Smooth muscle cell (in vitro differentiated cells): ENCODE measurements at regions not wholly inside any gene's neighbourhood (a gene's known extent, or its start where the extent isn't known, plus 50 kb on each side); places are given as distances from the start of the nearest gene placed in this dataset.

Source experiments
- DNase-seq: peaks from one replicate; lab custom pipeline; 2025; ENCODE audit not compliant: unreplicated experiment; lab: John Stamatoyannopoulos, UW
- H2AFZ ChIP-seq: fragments of 200-600 bp; sonication (generic); 2 replicates; pipeline ENCODE4 v1.6.0; 2016; ENCODE audit warnings: antibody characterized with exemption, low read depth, mild to moderate bottlenecking
- H3F3A ChIP-seq: fragments of 200-600 bp; sonication (generic); 2 replicates; pipeline ENCODE4 v1.6.0; 2017; ENCODE audit warnings: antibody characterized with exemption, low read depth
- H3K27ac ChIP-seq: fragments of 200-600 bp; sonication (generic); 2 replicates; pipeline ENCODE4 v1.5.1; 2016; ENCODE audit warnings: low read depth, mild to moderate bottlenecking
- H3K27me3 ChIP-seq: fragments of 200-600 bp; sonication (generic); 2 replicates; pipeline ENCODE4 v1.6.1; 2016; ENCODE audit warnings: low read depth, mild to moderate bottlenecking
- H3K36me3 ChIP-seq: fragments of 200-600 bp; sonication (generic); 2 replicates; pipeline ENCODE4 v1.5.1; 2016; ENCODE audit warnings: low read depth
- H3K4me1 ChIP-seq: fragments of 200-600 bp; sonication (generic); 2 replicates; pipeline ENCODE4 v1.5.1; 2016; ENCODE audit warnings: low read depth
- H3K4me2 ChIP-seq: fragments of 200-600 bp; sonication (generic); 2 replicates; pipeline ENCODE4 v1.6.0; 2016; ENCODE audit warnings: mild to moderate bottlenecking
- H3K4me3 ChIP-seq: fragments of 200-600 bp; sonication (generic); 2 replicates; pipeline ENCODE4 v1.5.1; 2016; ENCODE audit warnings: mild to moderate bottlenecking
- H3K79me2 ChIP-seq: fragments of 200-600 bp; sonication (generic); 2 replicates; pipeline ENCODE4 v1.6.0; 2016; ENCODE audit warnings: low read depth, mild to moderate bottlenecking
- H3K9ac ChIP-seq: fragments of 200-600 bp; sonication (generic); 2 replicates; pipeline ENCODE4 v1.6.0; 2016; ENCODE audit warnings: low read depth
- H3K9me3 ChIP-seq: fragments of 200-600 bp; sonication (generic); replicated peaks from 2 replicates; pipeline ENCODE4 v1.5.1; 2016; ENCODE audit warnings: low read depth
- H4K20me1 ChIP-seq: fragments of 200-600 bp; sonication (generic); 2 replicates; pipeline ENCODE4 v1.6.0; 2016; ENCODE audit warnings: low read depth
- WGBS: methylation state at CpG from one replicate; pipeline ENCODE4 v1.1.7; 2016; ENCODE audit warnings: low lambda C conversion rate; 5-methylcytosine and 5-hydroxymethylcytosine counted together
- TF ChIP-seq, protein P1 (sequence below): fragments of 200-600 bp; sonication (generic); IDR thresholded peaks from 2 replicates; pipeline ENCODE4 v1.5.1; 2017; ENCODE audit warnings: borderline replicate concordance, mild to moderate bottlenecking, antibody characterized with exemption; ENCODE audit not compliant: insufficient read depth, poor library complexity, severe bottlenecking

DNA sequence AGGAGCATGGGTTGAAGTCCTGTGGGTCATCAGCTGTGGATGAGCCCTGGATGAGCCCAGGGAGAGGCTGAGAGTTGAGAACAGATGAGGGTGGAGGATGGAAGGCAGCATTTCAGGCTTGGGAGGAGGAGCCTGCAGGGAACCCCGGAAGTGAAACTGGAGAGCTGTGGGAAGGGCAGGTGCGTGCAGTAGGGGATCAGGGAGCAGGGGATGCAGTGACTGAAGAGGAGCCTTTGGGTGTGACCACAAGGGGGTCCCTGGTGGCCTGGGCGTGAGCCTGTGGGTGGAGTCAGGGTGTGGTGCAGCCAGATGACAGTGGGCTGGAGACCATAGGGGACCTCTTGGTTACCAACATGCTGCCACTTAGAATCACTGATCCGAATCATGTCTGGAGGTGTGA, 115.5 kb downstream of the PAPOLA start:
- Histone ChIP-seq H3K4me3 (no peak overlapping the region), H3K79me2 (no peaks in the 10 kb centered on the region), H4K20me1 (no peaks in the 10 kb centered on the region), H3K4me2 (no peak overlapping the region), H3K36me3 (no peaks in the 10 kb centered on the region), H3K27me3 (peaks cover 9% of the 10 kb centered on the region), H3K9ac (no peak overlapping the region), H2AFZ (no peak overlapping the region), H3K9me3 (no peaks in the 10 kb centered on the region), H3K4me1 (no peaks in the 10 kb centered on the region), H3K27ac (no peak overlapping the region), H3F3A (no peaks in the 10 kb centered on the region)
- DNase-seq: no peak
- 87% methylated on average over 4 of the region's 4 CpGs for WGBS
- TF ChIP-seq, protein P1, sequence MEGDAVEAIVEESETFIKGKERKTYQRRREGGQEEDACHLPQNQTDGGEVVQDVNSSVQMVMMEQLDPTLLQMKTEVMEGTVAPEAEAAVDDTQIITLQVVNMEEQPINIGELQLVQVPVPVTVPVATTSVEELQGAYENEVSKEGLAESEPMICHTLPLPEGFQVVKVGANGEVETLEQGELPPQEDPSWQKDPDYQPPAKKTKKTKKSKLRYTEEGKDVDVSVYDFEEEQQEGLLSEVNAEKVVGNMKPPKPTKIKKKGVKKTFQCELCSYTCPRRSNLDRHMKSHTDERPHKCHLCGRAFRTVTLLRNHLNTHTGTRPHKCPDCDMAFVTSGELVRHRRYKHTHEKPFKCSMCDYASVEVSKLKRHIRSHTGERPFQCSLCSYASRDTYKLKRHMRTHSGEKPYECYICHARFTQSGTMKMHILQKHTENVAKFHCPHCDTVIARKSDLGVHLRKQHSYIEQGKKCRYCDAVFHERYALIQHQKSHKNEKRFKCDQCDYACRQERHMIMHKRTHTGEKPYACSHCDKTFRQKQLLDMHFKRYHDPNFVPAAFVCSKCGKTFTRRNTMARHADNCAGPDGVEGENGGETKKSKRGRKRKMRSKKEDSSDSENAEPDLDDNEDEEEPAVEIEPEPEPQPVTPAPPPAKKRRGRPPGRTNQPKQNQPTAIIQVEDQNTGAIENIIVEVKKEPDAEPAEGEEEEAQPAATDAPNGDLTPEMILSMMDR: no peak

DNA sequence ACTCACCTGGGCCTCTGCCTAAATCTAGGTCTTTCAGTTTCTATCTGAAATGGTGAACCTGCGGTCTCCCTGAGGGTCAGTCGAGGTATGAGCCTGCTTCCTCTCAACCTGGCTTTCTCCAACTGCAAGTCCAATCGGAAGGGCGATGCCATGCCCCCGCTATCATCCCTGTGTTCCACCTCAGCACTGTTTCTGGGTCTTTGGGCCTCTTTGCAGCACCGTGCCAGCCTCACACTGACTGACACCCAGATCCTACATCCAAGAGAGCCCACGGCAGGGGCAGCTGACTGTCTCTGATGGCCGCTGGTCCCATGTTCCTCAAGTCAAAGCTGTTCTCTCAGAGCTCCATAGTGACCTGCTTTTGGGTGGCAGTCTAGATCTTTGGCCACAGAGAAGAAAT, 120.7 kb downstream of the PAPOLA start:
- Histone ChIP-seq H3K79me2 (no peaks in the 10 kb centered on the region), H3K4me3 (no peak overlapping the region), H4K20me1 (no peaks in the 10 kb centered on the region), H3K4me1 (no peaks in the 10 kb centered on the region), H3K4me2 (no peak overlapping the region), H2AFZ (no peak overlapping the region), H3K9ac (no peak overlapping the region), H3F3A (no peaks in the 10 kb centered on the region), H3K27me3 (peaks cover 14% of the 10 kb centered on the region), H3K9me3 (no peaks in the 10 kb centered on the region), H3K36me3 (no peaks in the 10 kb centered on the region), H3K27ac (no peak overlapping the region)
- TF ChIP-seq, protein P1: no peak
- WGBS: 85% methylated on average over 8 of the region's 8 CpGs
- no peak for DNase-seq

DNA sequence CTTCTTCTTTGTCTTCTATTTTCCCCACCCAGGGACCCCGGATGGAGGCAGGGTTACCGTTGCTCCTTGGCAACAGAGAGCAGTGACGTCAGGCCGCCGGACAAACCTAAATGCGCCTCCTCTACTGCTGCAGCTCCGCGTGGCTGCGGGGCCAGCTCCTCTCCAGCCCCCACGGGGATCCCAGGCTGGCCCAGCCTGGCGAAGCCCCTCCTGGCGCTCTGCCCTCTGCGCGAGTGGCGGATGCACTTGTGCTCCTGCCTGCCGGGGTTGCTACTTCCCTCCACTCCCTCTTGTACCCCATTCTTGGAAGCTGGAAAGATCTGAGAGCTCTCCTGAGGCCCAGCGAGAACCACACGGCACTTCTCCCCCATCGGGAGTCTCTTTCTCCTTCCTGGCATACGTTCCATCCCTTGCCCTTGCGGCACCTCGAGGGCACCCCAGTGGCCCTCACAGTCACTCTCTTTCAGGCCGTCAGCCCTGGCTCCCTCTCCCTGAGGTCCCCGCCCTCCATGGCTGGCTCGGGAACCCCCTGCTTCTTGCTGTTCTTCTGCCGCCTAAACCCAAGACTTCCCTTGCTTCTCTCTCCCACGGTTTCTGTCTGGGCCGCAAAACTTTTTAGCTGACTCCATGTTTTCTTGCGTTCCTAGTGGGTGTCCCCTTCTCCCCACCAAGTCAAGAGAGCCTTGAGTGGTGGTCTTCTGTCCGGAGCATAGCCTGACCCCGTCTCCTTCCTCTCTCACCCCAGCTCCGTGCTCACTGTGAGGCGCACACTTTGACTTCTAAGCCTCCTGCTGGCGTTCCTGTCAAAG, 121.7 kb downstream of the PAPOLA start:
- no peak for DNase-seq
- no peaks in the 10 kb centered on the region for H4K20me1 ChIP-seq
- no peak overlapping the region for H3K4me3 ChIP-seq
- no peaks in the 10 kb centered on the region for H3K79me2 ChIP-seq
- peaks cover 15% of the 10 kb centered on the region for H3K27me3 ChIP-seq
- H3K9ac ChIP-seq: no peak overlapping the region
- WGBS: 88% methylated on average over 33 of the region's 34 CpGs
- no peak overlapping the region for H3K27ac ChIP-seq
- H2AFZ ChIP-seq: no peak overlapping the region
- H3K4me1 ChIP-seq: no peaks in the 10 kb centered on the region
- no peaks in the 10 kb centered on the region for H3K9me3 ChIP-seq
- H3K36me3 ChIP-seq: no peaks in the 10 kb centered on the region
- TF ChIP-seq, protein P1: no peak
- H3F3A ChIP-seq: no peaks in the 10 kb centered on the region
- H3K4me2 ChIP-seq: no peak overlapping the region
